ENCODE measurements at regions not wholly inside any gene's neighbourhood (a gene's known extent, or its start where the extent isn't known, plus 50 kb on each side); places are given as distances from the start of the nearest gene placed in this dataset.

DNA sequence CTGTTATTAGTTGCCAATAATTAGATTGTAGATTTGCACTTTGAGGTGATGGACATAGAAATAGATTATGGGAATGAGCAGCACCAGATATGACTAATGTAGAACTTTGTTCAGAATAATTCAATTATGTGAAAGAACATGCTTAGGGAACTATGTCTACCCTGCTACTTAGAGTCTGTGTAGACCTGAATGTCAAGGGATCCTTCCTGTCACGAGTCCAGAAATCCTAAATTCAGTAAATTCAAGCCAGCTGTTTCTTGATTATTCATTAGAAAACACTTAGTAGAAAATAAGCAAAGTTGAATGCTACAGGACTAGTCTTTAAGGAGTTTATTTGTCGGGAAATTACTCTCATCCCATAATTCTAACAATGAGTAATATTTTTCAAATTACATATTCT lies 887.3 kb upstream of the SEMA6A start:
- TF ChIP-seq CTCF (IDR thresholded peaks at IDR 0.05; ENCODE audit: poor library complexity, severe bottlenecking) (no peak), MXI1 (conservative IDR thresholded peaks at IDR 0.05; ENCODE audit: poor library complexity, severe bottlenecking) (no peak), SMC3 (conservative IDR thresholded peaks at IDR 0.05; ENCODE audit: poor library complexity) (no peak), EZH2 (IDR thresholded peaks at IDR 0.05; ENCODE audit: borderline replicate concordance, insufficient read depth, low read length, poor library complexity, severe bottlenecking) (no peak), RAD21 (conservative IDR thresholded peaks at IDR 0.05) (no peak), TAF1 (IDR thresholded peaks at IDR 0.05; ENCODE audit: low read depth) (no peak), POLR2AphosphoS5 (IDR thresholded peaks at IDR 0.05) (no peak)
- TF ChIP-seq, protein P1, sequence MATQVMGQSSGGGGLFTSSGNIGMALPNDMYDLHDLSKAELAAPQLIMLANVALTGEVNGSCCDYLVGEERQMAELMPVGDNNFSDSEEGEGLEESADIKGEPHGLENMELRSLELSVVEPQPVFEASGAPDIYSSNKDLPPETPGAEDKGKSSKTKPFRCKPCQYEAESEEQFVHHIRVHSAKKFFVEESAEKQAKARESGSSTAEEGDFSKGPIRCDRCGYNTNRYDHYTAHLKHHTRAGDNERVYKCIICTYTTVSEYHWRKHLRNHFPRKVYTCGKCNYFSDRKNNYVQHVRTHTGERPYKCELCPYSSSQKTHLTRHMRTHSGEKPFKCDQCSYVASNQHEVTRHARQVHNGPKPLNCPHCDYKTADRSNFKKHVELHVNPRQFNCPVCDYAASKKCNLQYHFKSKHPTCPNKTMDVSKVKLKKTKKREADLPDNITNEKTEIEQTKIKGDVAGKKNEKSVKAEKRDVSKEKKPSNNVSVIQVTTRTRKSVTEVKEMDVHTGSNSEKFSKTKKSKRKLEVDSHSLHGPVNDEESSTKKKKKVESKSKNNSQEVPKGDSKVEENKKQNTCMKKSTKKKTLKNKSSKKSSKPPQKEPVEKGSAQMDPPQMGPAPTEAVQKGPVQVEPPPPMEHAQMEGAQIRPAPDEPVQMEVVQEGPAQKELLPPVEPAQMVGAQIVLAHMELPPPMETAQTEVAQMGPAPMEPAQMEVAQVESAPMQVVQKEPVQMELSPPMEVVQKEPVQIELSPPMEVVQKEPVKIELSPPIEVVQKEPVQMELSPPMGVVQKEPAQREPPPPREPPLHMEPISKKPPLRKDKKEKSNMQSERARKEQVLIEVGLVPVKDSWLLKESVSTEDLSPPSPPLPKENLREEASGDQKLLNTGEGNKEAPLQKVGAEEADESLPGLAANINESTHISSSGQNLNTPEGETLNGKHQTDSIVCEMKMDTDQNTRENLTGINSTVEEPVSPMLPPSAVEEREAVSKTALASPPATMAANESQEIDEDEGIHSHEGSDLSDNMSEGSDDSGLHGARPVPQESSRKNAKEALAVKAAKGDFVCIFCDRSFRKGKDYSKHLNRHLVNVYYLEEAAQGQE (IDR thresholded peaks at IDR 0.05; ENCODE audit: borderline replicate concordance): no peak
